Mammary epithelial cell (primary cell): ENCODE measurements at regions not wholly inside any gene's neighbourhood (a gene's known extent, or its start where the extent isn't known, plus 50 kb on each side); places are given as distances from the start of the nearest gene placed in this dataset.

ENCODE experiments used
- EZH2 ChIP-seq: IDR thresholded peaks from 2 replicates; pipeline ENCODE4 v1.6.1; 2012; ENCODE audit warnings: low read length, inconsistent platforms, borderline replicate concordance
- TF ChIP-seq, protein P1 (sequence below), 2 donors: IDR thresholded peaks in 1 of 2; conservative IDR thresholded peaks in 1 of 2; 2 replicates each; pipeline ENCODE4 v1.5.1; 2011 to 2012; ENCODE audit warnings: inconsistent platforms in 2 of 2, low read length in 2 of 2, mild to moderate bottlenecking in 2 of 2, control low read depth in 1 of 2, low read depth in 1 of 2; ENCODE audit not compliant: insufficient read depth in 1 of 2; ENCODE audit errors: extremely low read depth in 1 of 2

DNA sequence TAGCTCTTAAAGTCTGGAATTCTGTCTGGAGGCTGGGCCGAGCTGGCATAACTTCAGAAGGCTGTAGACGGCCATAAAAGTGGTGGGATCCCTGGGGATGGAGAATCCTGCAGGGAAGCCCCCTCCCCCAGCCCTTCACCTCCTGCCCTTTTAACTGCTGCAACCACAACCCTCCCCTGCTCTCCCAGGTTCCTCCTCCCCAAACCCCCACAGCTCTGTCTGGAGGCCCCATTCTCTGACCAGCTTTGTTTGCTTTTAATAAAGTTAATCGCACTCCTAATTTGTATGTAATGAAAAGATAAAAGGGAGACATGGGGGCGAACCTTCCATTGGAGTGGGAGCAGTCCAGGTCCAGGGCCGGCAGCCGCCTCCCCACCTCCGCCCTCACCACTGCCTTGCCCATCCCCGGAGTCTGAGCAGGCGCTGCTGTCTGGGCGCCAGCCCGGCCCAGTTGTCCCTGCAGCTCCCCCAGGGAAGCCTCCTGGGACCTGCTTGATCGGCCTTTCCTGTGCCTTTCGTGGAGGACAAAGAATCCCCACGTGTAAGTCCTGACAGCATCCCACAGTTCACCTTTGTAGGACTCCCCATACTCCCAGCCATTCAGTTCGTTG is 84.3 kb downstream of the PJA1 start:
- TF ChIP-seq, protein P1, sequence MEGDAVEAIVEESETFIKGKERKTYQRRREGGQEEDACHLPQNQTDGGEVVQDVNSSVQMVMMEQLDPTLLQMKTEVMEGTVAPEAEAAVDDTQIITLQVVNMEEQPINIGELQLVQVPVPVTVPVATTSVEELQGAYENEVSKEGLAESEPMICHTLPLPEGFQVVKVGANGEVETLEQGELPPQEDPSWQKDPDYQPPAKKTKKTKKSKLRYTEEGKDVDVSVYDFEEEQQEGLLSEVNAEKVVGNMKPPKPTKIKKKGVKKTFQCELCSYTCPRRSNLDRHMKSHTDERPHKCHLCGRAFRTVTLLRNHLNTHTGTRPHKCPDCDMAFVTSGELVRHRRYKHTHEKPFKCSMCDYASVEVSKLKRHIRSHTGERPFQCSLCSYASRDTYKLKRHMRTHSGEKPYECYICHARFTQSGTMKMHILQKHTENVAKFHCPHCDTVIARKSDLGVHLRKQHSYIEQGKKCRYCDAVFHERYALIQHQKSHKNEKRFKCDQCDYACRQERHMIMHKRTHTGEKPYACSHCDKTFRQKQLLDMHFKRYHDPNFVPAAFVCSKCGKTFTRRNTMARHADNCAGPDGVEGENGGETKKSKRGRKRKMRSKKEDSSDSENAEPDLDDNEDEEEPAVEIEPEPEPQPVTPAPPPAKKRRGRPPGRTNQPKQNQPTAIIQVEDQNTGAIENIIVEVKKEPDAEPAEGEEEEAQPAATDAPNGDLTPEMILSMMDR (conservative IDR thresholded peaks at IDR 0.05 in 1 of 2, IDR thresholded peaks at IDR 0.05 in 1 of 2; ENCODE audit: extremely low read depth in 1 of 2, insufficient read depth in 1 of 2, low read depth in 1 of 2, low read length in 2 of 2): no peak
- TF ChIP-seq EZH2: no peak
